ENCODE measurements at regions not wholly inside any gene's neighbourhood (a gene's known extent, or its start where the extent isn't known, plus 50 kb on each side); places are given as distances from the start of the nearest gene placed in this dataset.

GRCh38 chr14:26833621-26834176 lies 235.9 kb upstream of the NOVA1 start:
- DNase-seq (ENCODE audit: low read depth, low spot score) (no peak), ATAC-seq (no peak)
- H3K4me3 ChIP-seq (ENCODE audit: low read depth in 2 of 2, low read length in 2 of 2), result no peak overlapping the region
- CTCF ChIA-PET, result no interaction called here
- in situ Hi-C loops (cut with HindIII; ENCODE audit: low pct_unique_long_range_greater_than_20kb, low sequenced_read_pairs), result no loop called here
- no peaks in the 10 kb centered on the region for H3K4me1 ChIP-seq (ENCODE audit: control insufficient read depth, insufficient read depth, low read length)
- H3K27me3 ChIP-seq (ENCODE audit: control insufficient read depth, insufficient read depth, low read length), result no peaks in the 10 kb centered on the region
- no peaks in the 10 kb centered on the region for H3K9me3 ChIP-seq (ENCODE audit: control insufficient read depth, insufficient read depth, low read depth, low read length)
- TF ChIP-seq TCF7L2 (IDR thresholded peaks at IDR 0.05; ENCODE audit: low read depth, low read length), result no peak
- TF ChIP-seq POLR2AphosphoS5 (IDR thresholded peaks at IDR 0.05; ENCODE audit: low read depth, low read length), result no peak
- no peak for TF ChIP-seq REST (IDR thresholded peaks at IDR 0.05; ENCODE audit: insufficient read depth in 1 of 2, low read depth in 2 of 2, low read length in 1 of 2)
- TF ChIP-seq CTCF (IDR thresholded peaks at IDR 0.05), result no peak
- TF ChIP-seq SIN3A (IDR thresholded peaks at IDR 0.05; ENCODE audit: borderline replicate concordance, insufficient read depth, low read depth, low read length), result no peak
- intact Hi-C loops (cut with micrococcal nuclease; ENCODE audit: unreplicated experiment), result no loop called here
- H3K36me3 ChIP-seq (ENCODE audit: control insufficient read depth, insufficient read depth, low read length), result no peaks in the 10 kb centered on the region
- POLR2A ChIA-PET, result no interaction called here
- H3K27ac ChIP-seq (ENCODE audit: low read length), result no peak overlapping the region
- BruUV-seq (replicated peaks), result no TSS peak

- in situ Hi-C loops (cut with HindIII; ENCODE audit: low pct_unique_long_range_greater_than_20kb, low sequenced_read_pairs) (no loop called here), intact Hi-C loops (cut with micrococcal nuclease; ENCODE audit: unreplicated experiment) (no loop called here)
- Histone ChIP-seq H3K4me3 (ENCODE audit: low read depth in 2 of 2, low read length in 2 of 2) (no peak overlapping the region), H3K9me3 (ENCODE audit: control insufficient read depth, insufficient read depth, low read depth, low read length) (no peaks in the 10 kb centered on the region), H3K27ac (ENCODE audit: low read length) (no peak overlapping the region), H3K27me3 (ENCODE audit: control insufficient read depth, insufficient read depth, low read length) (no peaks in the 10 kb centered on the region), H3K4me1 (ENCODE audit: control insufficient read depth, insufficient read depth, low read length) (no peaks in the 10 kb centered on the region), H3K36me3 (ENCODE audit: control insufficient read depth, insufficient read depth, low read length) (no peaks in the 10 kb centered on the region)
- TF ChIP-seq REST (IDR thresholded peaks at IDR 0.05; ENCODE audit: insufficient read depth in 1 of 2, low read depth in 2 of 2, low read length in 1 of 2) (no peak), CTCF (IDR thresholded peaks at IDR 0.05) (no peak), TCF7L2 (IDR thresholded peaks at IDR 0.05; ENCODE audit: low read depth, low read length) (no peak), SIN3A (IDR thresholded peaks at IDR 0.05; ENCODE audit: borderline replicate concordance, insufficient read depth, low read depth, low read length) (no peak), POLR2AphosphoS5 (IDR thresholded peaks at IDR 0.05; ENCODE audit: low read depth, low read length) (no peak)
- no TSS peak for BruUV-seq (replicated peaks)
- no peak for ATAC-seq
- ChIA-PET POLR2A (no interaction called here), CTCF (no interaction called here)
- no peak for DNase-seq (ENCODE audit: low read depth, low spot score)
These were observed 238.2 kb upstream of the NOVA1 start for GRCh38 chr14:26835979-26836570.
